H1 (cell line): ENCODE measurements at regions not wholly inside any gene's neighbourhood (a gene's known extent, or its start where the extent isn't known, plus 50 kb on each side); places are given as distances from the start of the nearest gene placed in this dataset.

Experiments
- JUN ChIP-seq: IDR thresholded peaks from 2 replicates; pipeline ENCODE4 v1.6.1; 2011; ENCODE audit warnings: low read depth, mild to moderate bottlenecking, improper control_type of control experiment, low read length
- POLR2AphosphoS5 ChIP-seq: IDR thresholded peaks from 2 replicates; pipeline ENCODE4 v1.6.1; 2011; ENCODE audit warnings: low read depth, low read length
- TAF1 ChIP-seq: IDR thresholded peaks from 2 replicates; pipeline ENCODE4 v1.6.1; 2011; ENCODE audit warnings: mild to moderate bottlenecking, low read depth, low read length

- TF ChIP-seq TAF1 (no peak), JUN (no peak), POLR2AphosphoS5 (no peak)
Measured at GRCh38 chr2:145749556-145749955, 1229.6 kb upstream of the ZEB2 start.
